ENCODE measurements at regions not wholly inside any gene's neighbourhood (a gene's known extent, or its start where the extent isn't known, plus 50 kb on each side); places are given as distances from the start of the nearest gene placed in this dataset.
A peak's percentile ranks its signal among the peaks of the same experiment; 100 is the strongest.
"Not testable (repeated sequence)": the region's sequence is repeated elsewhere in the genome, so short reads cannot be mapped to it uniquely, and the experiment has no call there.

GRCh38 chr6:168369786-168370185 lies 50.2 kb upstream of the DACT2 start:
- DNase-seq, result no peak

- DNase-seq, result peak; percentile 6
Measured at GRCh38 chr6:168370310-168370991, 50.9 kb upstream of the DACT2 start.

- no peak for DNase-seq
Measured at GRCh38 chr6:168371185-168371584, 51.6 kb upstream of the DACT2 start.

- no peak for DNase-seq
Measured at GRCh38 chr6:168371618-168371980, 52.0 kb upstream of the DACT2 start.

- DNase-seq, result no peak
Measured at GRCh38 chr6:168371981-168372711, 52.6 kb upstream of the DACT2 start.

GRCh38 chr6:168372889-168373288 lies 53.3 kb upstream of the DACT2 start:
- DNase-seq, result no peak

- DNase-seq, result no peak
Measured at GRCh38 chr6:168373389-168373788, 53.8 kb upstream of the DACT2 start.

GRCh38 chr6:168374051-168374502 lies 54.5 kb upstream of the DACT2 start:
- no peak for DNase-seq

- DNase-seq, result no peak
Measured at GRCh38 chr6:168374541-168375071, 55.0 kb upstream of the DACT2 start.

GRCh38 chr6:168376120-168376519 lies 56.5 kb upstream of the DACT2 start:
- no peak for DNase-seq

- DNase-seq, result no peak
Measured at GRCh38 chr6:168376811-168377483, 57.4 kb upstream of the DACT2 start.

- no peak for DNase-seq
Measured at GRCh38 chr6:168377484-168377855, 57.9 kb upstream of the DACT2 start.

- DNase-seq, result no peak
Measured at GRCh38 chr6:168377856-168378832, 58.6 kb upstream of the DACT2 start.

GRCh38 chr6:168379579-168379978 lies 60.0 kb upstream of the DACT2 start:
- not testable (repeated sequence) for DNase-seq

- DNase-seq, result not testable (repeated sequence)
Measured at GRCh38 chr6:168380166-168380955, 60.6 kb upstream of the SMOC2 start.

GRCh38 chr6:168380956-168381605 lies 59.9 kb upstream of the SMOC2 start:
- no peak for DNase-seq

GRCh38 chr6:168381726-168382458 lies 59.1 kb upstream of the SMOC2 start:
- no peak for DNase-seq

- DNase-seq, result no peak
Measured at GRCh38 chr6:168383062-168383854, 57.7 kb upstream of the SMOC2 start.
